ENCODE measurements at regions not wholly inside any gene's neighbourhood (a gene's known extent, or its start where the extent isn't known, plus 50 kb on each side); places are given as distances from the start of the nearest gene placed in this dataset.

DNA sequence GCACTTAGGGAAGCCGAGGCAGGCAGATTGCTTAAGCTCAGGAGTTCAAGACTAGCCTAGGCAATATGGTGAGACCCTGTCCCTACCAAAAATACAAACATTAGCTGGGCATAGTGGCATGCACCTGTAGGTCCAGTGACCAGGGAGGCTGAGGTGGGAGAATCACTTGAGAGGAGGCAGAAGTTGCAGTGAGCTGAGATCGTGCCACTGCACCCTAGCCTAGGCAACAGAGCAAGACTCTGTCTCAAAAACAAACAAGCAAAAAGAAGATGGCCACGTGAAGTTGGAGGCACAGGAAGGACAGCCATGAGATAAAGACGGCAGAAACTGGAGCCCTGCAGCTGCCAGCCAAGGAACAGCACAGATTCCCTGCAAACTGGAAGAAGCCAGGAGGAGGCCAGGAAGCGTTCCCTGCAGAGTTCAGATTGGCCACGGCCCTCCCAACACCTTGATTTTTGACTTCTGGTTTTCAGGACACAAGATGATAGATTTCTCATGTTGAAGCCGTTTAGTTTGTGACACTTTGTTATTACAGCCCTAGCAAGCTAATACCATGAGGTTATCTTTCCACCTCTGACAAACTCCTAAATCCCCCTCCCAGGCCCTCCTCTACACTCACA lies 786.7 kb downstream of the UQCRFS1 start:
- Mint-ChIP-seq H3K36me3 (ENCODE audit: low read depth) (no peaks in the 10 kb centered on the region), H3K9me3 (no peaks in the 10 kb centered on the region), H3K4me3 (no peak overlapping the region), H3K27ac (no peak overlapping the region), H3K27me3 (peaks cover 2% of the 10 kb centered on the region), H3K4me1 (ENCODE audit: low read depth) (peaks cover 5% of the 10 kb centered on the region)
- DNase-seq = no peak
- ChIA-PET POLR2A (no interaction called here), CTCF (no interaction called here)
- no peak for TF ChIP-seq CTCF (IDR thresholded peaks at IDR 0.05)
- ATAC-seq = no peak
- intact Hi-C loops (cut with micrococcal nuclease) = no loop called here

- CTCF ChIA-PET = interaction anchor here (1.5 kb wide), 1 partner anchor 208 kb away, joined by 8 read pairs; no protein-coding TSS in a partner anchor
- H3K27me3 Mint-ChIP-seq = peaks cover 2% of the 10 kb centered on the region
- H3K9me3 Mint-ChIP-seq = no peaks in the 10 kb centered on the region
- TF ChIP-seq CTCF (IDR thresholded peaks at IDR 0.05) = no peak
- intact Hi-C loops (cut with micrococcal nuclease) = no loop called here
- H3K27ac Mint-ChIP-seq = no peak overlapping the region
- DNase-seq (no peak), ATAC-seq (no peak)
- H3K36me3 Mint-ChIP-seq (ENCODE audit: low read depth) = no peaks in the 10 kb centered on the region
- no peak overlapping the region for H3K4me3 Mint-ChIP-seq
- peaks cover 5% of the 10 kb centered on the region for H3K4me1 Mint-ChIP-seq (ENCODE audit: low read depth)
- POLR2A ChIA-PET = no interaction called here
Observed at GRCh38 chr19:28425046-28425931, 787.7 kb downstream of the UQCRFS1 start.

DNA sequence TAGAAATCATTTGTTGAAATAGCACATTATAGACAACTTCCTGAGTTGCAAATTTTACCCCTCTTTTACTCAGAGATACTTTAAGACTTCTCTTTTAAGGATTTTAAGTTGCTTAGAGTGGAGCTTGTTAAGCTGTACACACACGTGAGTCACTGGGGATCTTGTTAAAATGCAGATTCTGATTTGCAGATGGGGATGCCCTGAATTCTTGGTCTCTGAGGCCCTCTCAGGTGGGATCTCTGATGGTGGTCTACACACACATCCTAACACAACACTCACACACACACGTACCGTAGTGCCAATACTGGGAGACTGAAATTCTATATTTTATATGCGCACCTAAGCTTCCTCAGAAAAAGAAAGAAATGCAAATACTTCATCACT lies 788.3 kb downstream of the UQCRFS1 start:
- peaks cover 5% of the 10 kb centered on the region for H3K4me1 Mint-ChIP-seq (ENCODE audit: low read depth)
- H3K36me3 Mint-ChIP-seq (ENCODE audit: low read depth) = no peaks in the 10 kb centered on the region
- H3K4me3 Mint-ChIP-seq = no peak overlapping the region
- intact Hi-C loops (cut with micrococcal nuclease) = no loop called here
- peaks cover 2% of the 10 kb centered on the region for H3K27me3 Mint-ChIP-seq
- H3K9me3 Mint-ChIP-seq = no peaks in the 10 kb centered on the region
- no peak for ATAC-seq
- no peak for TF ChIP-seq CTCF (IDR thresholded peaks at IDR 0.05)
- ChIA-PET POLR2A (no interaction called here), CTCF (interaction anchor here (1.5 kb wide), 1 partner anchor 209 kb away, joined by 8 read pairs; no protein-coding TSS in a partner anchor)
- no peak overlapping the region for H3K27ac Mint-ChIP-seq
- DNase-seq = no peak

DNA sequence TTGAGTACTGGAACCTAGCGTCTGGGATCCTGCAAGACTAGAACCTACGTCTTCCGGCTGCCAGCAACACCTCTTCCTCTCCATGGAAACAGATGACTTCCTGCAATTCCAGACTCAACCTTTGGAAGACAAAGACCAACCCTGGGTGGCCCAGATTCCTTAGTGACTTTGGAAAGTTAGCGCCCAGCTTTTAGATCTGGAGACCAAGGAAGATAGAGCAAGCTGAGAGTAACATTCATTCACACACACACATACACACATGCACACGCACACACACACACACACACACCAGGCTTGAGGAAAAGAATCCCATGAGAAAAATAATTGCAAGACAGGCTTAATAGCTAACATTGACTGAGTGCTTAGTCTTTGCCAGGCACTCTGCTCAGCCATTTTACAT lies 788.9 kb downstream of the UQCRFS1 start:
- H3K4me3 Mint-ChIP-seq = no peak overlapping the region
- H3K27me3 Mint-ChIP-seq = peaks cover 2% of the 10 kb centered on the region
- H3K9me3 Mint-ChIP-seq = no peaks in the 10 kb centered on the region
- TF ChIP-seq CTCF (IDR thresholded peaks at IDR 0.05) = no peak
- CTCF ChIA-PET = interaction anchor here (1.5 kb wide), 1 partner anchor 209 kb away, joined by 8 read pairs; no protein-coding TSS in a partner anchor
- H3K27ac Mint-ChIP-seq = no peak overlapping the region
- no peak for ATAC-seq
- POLR2A ChIA-PET = no interaction called here
- DNase-seq = no peak
- intact Hi-C loops (cut with micrococcal nuclease) = no loop called here
- H3K36me3 Mint-ChIP-seq (ENCODE audit: low read depth) = no peaks in the 10 kb centered on the region
- peaks cover 5% of the 10 kb centered on the region for H3K4me1 Mint-ChIP-seq (ENCODE audit: low read depth)

Data from activated CD8-positive, alpha-beta T cell treated with anti-CD3 and anti-CD28 coated beads for 36 hours (primary cell).